GM21367 (cell line): ENCODE measurements at regions not wholly inside any gene's neighbourhood (a gene's known extent, or its start where the extent isn't known, plus 50 kb on each side); places are given as distances from the start of the nearest gene placed in this dataset.
"Not testable (repeated sequence)": the region's sequence is repeated elsewhere in the genome, so short reads cannot be mapped to it uniquely, and the experiment has no call there.

ENCODE experiments used
- ATAC-seq: cut with Tn5 transposase; IDR thresholded peaks from one replicate; pipeline ENCODE4 v1.9.1; 2021; ENCODE audit not compliant: unreplicated experiment

DNA sequence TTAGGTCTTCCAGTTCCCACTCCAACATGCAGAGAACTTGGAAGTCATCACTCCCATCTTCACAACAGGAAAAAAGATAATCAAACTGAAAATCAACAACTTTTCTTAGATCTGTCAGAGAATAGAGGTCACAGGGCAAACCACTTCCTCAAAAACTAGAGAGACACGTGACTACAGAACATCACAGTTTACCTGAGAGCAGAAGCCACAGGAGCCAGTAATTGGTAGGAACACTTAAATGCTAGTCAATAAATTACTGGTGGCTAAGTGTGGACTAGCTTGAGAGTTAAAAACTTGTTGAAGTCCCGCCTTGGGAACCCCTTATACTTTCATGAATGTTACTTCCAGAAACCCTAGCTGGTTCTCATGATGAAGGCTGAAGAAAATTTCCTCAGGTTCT lies 81.1 kb downstream of the THSD1 start:
- ATAC-seq, result peak; percentile 62

DNA sequence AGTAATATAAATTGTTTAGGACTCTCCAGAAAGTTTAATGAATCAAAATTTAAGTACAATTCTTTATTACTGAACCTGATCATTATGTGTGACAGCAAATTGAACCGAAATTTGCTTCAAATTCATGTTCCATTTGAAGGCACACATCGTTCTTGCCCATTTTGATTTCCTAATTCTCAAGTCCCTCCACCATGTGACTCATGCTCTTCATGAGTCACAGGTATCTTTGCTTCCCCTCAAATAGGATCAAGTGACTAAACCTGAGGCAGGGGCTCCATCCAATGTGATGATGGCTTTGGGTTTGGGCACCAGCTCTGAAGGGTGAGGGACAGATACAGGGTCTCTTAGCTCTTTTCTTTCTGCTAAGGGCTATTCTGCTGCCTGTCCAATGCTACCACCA lies 86.1 kb downstream of the THSD1 start:
- no peak for ATAC-seq

DNA sequence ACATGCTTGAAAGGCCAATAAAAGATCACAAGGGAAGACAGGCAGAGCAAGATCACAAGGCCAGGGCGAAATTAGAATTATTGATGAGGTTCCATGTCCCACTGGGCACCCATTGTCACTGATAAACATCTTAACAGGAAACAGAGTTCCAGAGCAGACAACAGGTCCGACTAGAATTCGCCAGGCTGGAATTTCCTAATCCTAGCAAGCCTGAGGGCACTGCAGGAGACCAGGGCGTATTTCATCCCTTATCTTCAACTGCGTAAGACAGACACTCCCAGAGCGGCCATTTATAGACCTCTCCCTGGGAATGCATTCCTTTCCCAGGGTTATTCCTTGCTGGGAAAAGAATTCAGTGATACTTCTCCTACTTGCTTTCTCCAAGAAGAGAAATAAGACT lies 96.1 kb downstream of the THSD1 start:
- ATAC-seq, result not testable (repeated sequence)

DNA sequence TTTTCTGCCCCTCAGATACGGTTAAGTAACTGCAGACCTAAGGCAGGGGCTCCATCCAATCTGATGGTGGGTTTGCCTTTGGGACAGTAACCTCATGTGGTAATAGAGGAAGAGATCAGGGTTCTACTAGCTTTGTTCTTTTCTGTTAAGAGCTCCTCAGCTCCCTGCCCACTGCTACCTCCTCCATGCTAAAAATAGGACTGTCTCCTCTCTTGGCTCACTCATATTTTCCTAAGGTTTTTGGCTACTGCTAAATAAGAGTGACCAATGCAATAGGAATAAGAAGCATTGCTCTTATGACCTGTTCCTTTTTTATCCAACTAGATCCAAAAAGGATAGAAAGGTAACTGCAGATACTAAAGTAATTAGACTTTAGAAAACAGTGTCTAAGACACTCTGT lies 99.6 kb downstream of the THSD1 start:
- not testable (repeated sequence) for ATAC-seq

DNA sequence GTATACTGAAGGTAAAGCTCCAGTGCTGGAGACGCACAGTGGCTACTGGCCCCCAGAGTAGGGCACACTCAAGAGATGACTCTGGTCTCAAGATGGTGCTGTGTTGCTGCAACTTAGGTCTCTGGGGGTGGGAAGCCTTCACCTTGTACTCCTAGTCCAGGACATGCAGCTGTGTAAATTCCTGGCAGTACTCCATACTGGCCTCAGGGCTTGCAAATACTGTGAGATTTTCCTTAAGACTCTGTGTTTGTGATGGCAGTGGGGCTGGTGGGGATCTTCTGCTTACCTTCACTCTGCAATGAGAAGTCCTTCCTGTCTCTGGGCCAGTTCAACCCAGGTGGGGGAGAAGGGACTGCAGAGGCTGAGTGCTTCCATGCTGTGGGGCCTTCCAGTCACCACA lies 102.9 kb downstream of the THSD1 start:
- ATAC-seq, result not testable (repeated sequence)

DNA sequence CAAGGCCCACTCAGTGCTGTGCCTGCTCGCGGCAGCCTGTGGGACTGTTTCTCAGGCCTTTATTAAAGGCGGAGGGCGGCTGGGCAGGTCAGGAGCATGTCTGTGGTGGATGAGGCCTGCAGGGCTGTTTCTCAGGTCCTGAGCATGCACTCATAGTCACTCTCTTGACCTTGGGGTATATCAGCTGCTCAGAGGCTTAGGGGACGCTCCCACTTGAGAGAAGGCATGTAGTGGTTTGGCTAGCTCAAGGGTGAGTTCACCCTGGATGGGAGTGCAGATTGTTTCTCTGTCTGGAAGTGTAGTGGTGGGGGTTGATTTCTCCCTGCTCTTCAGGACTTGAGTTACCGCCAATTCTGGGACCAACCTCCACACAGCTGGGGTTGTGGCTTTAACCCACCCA lies 103.3 kb downstream of the THSD1 start:
- ATAC-seq, result not testable (repeated sequence)

DNA sequence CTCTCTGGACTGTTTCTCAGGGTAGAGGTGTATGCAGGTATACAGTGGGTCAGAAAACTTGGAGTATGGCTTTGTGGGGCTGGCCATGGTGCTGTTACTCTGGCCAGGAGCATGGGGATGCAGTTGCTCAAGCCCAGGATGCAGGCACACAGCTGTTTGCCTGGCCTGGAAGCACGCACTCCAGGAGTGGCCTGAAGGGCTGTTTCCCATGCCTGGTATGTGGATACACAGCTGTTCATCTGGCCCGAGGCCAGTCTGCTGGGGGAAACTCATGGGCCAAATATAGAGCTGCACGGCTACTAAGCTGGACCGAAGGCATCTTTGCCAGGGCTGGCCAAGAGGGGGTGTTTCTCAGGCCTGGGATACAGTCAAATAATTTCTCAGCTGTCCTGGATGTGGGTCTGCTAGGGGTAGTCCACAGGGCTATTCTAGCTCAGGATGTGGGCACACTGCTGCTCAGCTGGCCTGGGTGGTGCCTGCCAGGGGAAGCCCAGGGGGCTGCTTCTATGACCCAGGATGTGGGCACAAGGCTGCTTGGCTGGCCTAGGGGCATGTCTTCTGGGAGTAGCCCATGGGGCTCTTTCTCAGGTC lies 104.1 kb downstream of the THSD1 start:
- not testable (repeated sequence) for ATAC-seq

DNA sequence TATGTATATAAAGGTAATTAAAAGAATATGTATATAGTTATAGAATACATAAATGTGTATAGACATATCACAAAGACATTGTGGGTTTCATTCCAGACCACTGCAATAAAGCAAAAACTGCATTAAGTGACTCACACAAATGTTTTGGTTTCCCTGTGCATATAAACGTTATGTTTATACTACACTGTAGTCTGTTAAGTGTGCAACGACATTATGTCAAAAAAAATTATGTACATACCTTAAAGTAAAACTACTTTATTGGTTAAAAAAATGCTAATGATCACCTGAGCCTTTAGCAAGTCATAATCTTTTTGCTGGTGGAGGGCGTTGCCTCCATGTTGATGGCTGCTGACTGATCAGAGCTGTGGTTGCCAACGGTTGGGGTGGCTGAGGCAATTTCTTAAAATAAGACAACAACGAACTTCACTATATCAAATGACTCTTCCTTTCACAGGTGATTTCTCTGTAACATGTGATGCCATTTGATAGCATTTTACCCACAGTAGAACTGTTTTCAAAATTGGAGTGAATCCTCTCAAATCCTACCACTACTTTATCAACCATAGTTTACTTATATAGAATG lies 107.8 kb downstream of the THSD1 start:
- not testable (repeated sequence) for ATAC-seq

DNA sequence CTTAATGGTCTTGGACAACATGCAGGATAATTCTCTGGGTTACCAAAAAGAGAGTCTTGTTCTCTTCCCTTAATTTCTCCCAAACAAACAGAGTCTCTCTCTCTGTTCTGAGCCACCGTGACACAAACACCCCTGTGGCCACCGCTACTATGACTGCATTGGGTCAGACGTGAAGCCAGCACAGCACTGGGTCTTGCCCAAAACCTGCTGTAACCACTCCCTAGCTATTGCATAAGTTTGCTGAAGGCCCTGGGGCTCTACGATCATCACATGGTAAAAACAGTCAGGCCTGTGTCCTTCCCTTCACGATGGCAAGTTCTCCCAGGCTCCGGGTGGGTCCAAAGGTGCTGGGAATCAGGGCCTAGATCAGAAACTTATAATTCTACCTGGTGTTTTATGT lies 117.1 kb downstream of the THSD1 start:
- ATAC-seq, result not testable (repeated sequence)

DNA sequence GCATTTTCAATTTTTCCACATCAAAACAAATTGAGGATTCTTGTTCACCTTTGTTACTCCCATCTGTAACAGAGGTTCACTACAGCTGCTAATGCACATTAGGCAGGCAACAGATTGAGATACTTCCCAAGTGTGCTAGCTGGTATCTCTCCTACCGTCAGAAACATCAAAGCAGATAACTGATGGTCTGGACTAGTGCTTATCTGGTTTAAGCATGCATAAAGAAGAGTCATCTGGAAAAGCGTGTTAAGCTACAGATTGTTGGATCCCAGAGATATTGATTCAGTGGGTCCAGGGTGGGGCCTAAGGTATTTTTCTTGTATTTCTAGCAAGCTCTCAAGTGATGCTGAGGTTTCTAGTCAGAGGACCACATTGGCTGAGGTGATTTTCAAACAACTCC lies 122.0 kb upstream of the NEK3 start:
- ATAC-seq, result not testable (repeated sequence)

DNA sequence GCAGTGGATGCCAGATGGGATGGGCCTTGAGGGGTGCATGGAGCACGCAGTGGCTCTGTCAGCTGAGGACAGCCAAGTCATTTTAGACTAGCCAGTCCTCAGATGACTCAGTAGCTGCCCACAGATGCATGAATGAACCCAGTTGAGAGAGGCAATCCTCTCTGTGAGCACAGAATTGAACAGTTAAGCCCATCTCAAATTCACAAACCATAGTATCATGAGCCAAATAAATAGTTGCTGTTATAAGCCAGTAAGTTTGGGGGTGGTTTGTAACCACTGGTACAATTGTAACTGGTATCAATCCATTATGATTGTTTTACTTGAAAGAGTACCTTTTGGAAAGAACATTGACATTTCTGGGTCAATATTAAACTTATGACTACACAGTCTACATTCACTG lies 120.0 kb upstream of the NEK3 start:
- ATAC-seq, result not testable (repeated sequence)

DNA sequence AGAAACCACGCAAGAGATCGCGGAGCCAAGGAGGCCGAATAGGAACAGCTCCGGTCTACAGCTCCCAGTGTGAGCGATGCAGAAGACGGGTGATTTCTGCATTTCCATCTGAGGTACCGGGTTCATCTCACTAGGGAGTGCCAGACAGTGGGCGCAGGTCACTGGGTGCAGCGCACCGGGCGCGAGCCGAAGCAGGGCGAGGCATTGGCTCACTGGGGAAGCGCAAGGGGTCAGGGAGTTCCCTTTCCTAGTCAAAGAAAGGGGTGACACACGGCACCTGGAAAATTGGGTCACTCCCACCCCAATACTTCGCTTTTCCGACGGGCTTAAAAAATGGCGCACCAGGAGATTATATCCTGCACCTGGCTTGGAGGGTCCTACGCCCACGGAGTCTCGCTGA lies 94.9 kb upstream of the NEK3 start:
- not testable (repeated sequence) for ATAC-seq

DNA sequence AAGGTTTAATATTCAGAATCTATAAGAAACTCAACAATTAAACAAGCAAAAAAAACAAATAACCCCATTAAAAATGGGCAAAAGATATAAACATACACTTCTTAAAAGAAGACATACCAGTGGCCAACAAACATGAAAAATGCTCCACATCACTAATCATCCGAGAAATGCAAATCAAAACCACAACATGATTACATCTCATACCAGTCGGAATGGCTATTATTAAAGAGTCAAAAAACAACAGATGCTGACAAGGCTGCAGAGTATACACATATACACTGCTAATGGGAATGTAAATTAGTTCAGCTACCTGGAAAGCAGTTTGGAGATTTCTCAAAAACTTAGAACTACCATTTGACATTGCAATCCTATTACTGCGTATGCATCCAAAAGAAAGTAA lies 81.4 kb upstream of the NEK3 start:
- ATAC-seq, result peak; percentile 83

DNA sequence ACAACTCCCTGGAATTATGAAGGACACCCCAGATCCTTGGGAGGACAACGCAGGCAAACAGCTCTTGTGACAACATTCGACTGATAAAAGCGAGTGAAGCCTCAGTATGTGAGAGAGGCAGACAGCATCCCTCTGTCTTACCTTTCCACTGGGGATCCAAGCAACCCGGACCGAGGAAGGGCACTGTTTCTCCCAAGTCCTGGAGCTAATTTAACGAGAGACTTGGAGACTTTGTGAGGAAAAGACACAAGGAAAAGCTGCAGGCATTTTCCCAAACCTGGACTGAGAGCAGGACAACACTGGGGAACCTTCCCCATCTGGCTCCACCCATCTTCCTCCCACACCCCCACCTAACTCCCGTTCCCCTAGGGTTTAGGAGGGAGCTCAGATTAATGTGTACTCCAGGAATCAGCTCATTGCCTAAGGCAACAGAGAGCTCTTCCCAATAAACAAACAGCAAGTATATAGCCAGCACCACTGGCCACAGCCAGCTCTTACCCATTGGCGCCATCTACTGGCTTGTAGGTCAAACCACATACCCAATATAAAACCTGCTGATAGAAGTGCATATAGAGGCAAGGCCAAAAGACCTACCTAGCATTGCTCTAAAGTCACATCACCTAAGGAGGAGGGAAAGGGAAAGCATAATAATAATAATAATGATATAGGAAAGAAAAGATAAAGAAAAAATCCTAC lies 76.7 kb upstream of the NEK3 start:
- peak; percentile 84 for ATAC-seq

DNA sequence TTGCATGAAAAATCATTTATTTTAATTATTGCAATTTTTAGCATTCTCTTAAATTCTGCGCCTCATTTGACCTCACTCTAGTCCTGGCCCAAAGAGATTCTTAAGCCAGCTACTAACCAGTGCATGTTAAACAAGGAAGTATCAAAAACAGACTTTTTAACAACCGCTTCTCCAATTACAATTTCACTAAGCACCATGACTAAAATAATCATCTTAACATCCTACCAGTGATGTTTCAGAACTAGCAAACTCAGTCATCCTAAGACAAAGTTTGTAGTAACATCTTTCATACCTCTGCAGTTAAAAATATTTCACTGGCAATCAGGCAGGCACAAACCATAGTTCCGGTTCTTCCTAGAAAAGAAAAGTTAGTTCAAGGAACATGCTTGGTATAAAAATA lies 75.5 kb upstream of the NEK3 start:
- not testable (repeated sequence) for ATAC-seq

DNA sequence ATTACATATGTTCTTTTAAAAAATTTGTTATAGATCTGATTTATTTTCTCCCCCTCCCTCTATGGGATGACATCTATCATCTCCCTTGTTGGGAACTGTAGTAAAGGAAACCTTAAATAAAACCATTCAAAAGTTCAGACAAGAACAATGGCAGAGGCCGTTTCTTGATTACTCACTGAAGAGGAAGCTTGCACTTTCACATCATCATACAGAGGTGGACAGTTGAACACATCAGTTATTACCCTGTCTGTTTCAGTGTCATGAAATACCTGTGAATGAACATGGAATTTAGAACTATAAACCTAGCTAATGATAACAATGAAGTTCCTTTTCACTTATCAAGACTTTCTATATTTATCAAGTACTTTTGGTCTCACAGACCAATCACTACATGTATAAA lies 63.7 kb upstream of the NEK3 start:
- ATAC-seq, result not testable (repeated sequence)

DNA sequence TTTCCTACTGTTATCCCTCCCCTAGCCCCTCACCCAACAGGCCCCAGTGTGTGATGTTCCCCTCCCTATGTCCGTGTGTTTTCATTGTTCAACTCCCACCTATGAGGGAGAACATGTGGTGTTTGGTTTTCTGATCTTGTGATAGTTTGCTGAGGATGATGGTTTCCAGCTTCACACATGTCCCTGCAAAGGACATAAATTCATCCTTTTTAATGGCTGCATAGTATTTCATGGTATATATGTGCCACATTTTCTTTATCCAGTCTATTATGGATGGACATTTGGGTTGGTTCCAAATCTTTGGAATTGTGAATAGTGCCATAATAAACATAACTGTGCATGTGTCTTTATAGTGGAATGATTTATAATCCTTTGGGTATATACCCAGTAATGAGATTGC lies 54.5 kb upstream of the NEK3 start:
- ATAC-seq, result not testable (repeated sequence)

DNA sequence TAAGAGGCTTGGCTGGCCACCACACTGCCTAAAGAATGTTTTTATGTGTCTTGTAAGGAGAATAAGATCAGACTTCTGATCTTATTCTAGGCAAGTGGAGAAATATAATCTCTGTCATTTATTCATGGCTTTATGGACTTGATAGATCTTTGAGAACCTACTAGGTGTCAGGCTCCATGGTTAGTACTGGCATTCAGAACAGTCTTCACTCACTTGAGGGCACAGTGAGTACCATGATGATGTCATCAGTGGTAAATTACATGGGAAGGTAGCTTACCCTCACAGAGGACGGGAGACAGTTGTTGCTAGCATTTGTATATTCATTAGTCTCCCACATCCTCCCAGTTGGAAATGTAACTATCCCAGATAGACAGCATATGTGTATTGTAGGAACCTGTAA lies 53.5 kb upstream of the NEK3 start:
- ATAC-seq, result not testable (repeated sequence)

DNA sequence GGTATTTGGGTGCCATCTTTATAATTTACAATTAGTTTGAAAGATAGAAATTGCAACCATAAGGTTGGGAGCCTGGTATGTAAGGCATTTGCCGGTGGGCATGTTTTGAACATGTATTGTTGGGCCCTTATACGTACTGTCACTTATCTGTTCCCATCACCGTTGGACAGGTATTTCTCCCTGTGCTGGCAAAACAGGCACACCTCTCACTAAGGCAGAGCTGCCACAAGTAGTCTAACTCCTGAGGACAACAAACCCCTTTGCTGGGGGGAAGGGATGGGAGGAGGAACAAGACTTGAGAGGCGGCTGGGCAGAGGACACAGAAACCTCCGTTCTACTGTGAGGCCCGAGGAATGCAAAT lies 52.0 kb upstream of the NEK3 start:
- ATAC-seq, result not testable (repeated sequence)

DNA sequence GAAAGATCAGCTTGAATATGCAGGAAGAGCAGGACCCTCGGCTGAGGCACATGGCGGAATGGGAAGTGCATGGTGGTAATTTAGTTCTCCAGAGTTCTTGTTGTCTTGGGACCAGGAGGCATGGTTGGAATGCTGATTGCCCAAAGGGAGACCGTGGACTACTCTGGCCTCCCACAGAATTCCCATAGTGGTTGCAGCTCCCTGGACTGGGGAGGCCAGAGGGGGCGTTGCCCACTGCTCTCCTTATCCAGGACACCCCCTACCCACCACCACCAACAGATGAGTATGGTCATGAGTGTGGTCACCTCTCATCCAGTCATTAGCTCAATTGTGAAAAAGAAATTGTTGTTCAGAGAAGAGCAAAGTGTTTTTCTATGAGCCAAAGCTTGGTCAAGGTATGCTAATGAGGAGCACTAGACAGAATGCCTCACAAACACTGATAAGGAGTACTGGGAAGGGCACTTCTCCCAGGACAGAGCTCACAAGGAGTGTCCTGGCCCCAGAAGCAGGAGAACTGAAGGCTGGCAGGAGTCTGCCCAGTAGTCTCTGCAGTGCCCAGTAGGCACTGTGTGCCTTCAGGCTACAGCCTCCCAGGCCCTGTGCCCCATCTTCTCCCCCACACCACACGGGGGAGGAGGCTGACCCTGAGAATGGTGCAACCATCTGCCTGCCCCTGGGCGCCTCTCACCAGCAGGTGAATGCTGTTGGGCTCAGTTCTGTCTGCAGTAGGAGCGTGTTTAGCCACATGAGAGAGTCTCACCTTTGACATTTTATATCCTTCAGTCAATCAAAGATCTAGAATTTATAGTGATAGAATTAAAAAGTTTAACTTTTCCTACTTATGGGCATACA lies 51.4 kb upstream of the NEK3 start:
- ATAC-seq, result not testable (repeated sequence)
